ENCODE measurements at regions not wholly inside any gene's neighbourhood (a gene's known extent, or its start where the extent isn't known, plus 50 kb on each side); places are given as distances from the start of the nearest gene placed in this dataset.

DNA sequence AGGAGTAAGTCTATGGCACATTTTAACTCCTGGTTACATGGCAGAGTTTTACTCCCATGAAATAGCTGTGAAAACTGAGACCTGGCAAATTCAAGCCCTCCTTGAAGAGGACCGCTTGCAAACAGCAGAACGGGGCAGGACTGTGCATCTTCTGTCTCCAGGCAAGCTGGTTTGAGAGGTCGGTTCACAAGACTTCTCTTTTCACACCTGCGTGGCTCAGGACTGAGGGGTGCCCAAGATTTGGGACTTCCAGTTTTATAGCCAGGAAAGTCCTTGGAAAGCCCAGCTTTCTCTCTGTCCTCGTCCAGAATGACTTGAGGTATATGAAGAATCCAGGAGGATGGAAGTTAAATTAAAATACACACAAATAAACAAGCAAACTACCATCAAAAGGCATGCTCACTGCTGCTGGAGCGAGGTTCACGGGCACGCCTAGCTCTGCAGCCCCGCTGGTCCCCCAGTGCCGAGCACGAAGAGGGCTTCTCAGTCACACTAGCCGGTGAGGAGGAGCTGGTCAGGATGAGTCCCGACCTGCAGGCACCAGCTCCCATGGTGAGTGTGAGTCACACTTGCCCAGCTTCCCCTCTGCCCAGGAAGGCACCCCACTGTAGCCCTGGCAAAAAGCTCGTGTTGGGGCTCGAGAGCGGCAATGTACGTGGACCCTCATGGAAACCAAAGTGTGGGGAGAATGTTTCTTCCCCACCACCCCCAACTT, 1382.4 kb downstream of the BRD1 start:
- TF ChIP-seq POLR2AphosphoS5 (IDR thresholded peaks at IDR 0.05; ENCODE audit: borderline replicate concordance, low read depth, low read length) (no peak), EZH2 (IDR thresholded peaks at IDR 0.05) (no peak)
